ENCODE measurements at regions not wholly inside any gene's neighbourhood (a gene's known extent, or its start where the extent isn't known, plus 50 kb on each side); places are given as distances from the start of the nearest gene placed in this dataset.

- Histone ChIP-seq H2AFZ (ENCODE audit: low read depth, low read length, severe bottlenecking) (no peak overlapping the region), H3K4me2 (ENCODE audit: low read depth, low read length, poor library complexity, severe bottlenecking) (no peak overlapping the region), H3F3A (ENCODE audit: insufficient read depth) (no peaks in the 10 kb centered on the region), H3K27ac (ENCODE audit: low read depth, low read length) (no peak overlapping the region), H3K4me3 (ENCODE audit: insufficient read depth, low read length, poor library complexity, severe bottlenecking) (no peak overlapping the region), H3K9ac (ENCODE audit: low read length) (no peak overlapping the region), H3K9me3 (ENCODE audit: insufficient read depth, low read length) (no peaks in the 10 kb centered on the region), H4K20me1 (ENCODE audit: low read depth, low read length) (no peaks in the 10 kb centered on the region), H3K79me2 (ENCODE audit: insufficient read depth, low read length) (no peaks in the 10 kb centered on the region), H3K36me3 (ENCODE audit: low read length) (no peaks in the 10 kb centered on the region), H3K27me3 (ENCODE audit: low read length) (no peaks in the 10 kb centered on the region), H3K9me2 (replicated peaks; ENCODE audit: insufficient read depth, low read length) (no peaks in the 10 kb centered on the region)
- TF ChIP-seq, protein P1, sequence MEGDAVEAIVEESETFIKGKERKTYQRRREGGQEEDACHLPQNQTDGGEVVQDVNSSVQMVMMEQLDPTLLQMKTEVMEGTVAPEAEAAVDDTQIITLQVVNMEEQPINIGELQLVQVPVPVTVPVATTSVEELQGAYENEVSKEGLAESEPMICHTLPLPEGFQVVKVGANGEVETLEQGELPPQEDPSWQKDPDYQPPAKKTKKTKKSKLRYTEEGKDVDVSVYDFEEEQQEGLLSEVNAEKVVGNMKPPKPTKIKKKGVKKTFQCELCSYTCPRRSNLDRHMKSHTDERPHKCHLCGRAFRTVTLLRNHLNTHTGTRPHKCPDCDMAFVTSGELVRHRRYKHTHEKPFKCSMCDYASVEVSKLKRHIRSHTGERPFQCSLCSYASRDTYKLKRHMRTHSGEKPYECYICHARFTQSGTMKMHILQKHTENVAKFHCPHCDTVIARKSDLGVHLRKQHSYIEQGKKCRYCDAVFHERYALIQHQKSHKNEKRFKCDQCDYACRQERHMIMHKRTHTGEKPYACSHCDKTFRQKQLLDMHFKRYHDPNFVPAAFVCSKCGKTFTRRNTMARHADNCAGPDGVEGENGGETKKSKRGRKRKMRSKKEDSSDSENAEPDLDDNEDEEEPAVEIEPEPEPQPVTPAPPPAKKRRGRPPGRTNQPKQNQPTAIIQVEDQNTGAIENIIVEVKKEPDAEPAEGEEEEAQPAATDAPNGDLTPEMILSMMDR (IDR thresholded peaks at IDR 0.05; ENCODE audit: insufficient read depth, low read length, poor library complexity, severe bottlenecking) = no peak
- TF ChIP-seq EZH2phosphoT487 (conservative IDR thresholded peaks at IDR 0.05; ENCODE audit: low read length) = no peak
Observed at GRCh38 chr2:162888652-162889051, 50.1 kb upstream of the KCNH7 start.
